Osteocyte (in vitro differentiated cells): ENCODE measurements at regions not wholly inside any gene's neighbourhood (a gene's known extent, or its start where the extent isn't known, plus 50 kb on each side); places are given as distances from the start of the nearest gene placed in this dataset.

Source experiments
- DNase-seq: peaks from one replicate; pipeline ENCODE4 v3.0.0; 2021; ENCODE audit warnings: mixed read lengths; ENCODE audit not compliant: unreplicated experiment; ENCODE audit errors: extremely low spot score
- H3K27ac Mint-ChIP-seq: one replicate; pipeline ENCODE4 v1.8.0; 2021; ENCODE audit warnings: mild to moderate bottlenecking, mixed read lengths; ENCODE audit not compliant: unreplicated experiment
- H3K27me3 Mint-ChIP-seq: one replicate; pipeline ENCODE4 v1.8.0; 2021; ENCODE audit warnings: mixed read lengths; ENCODE audit not compliant: unreplicated experiment
- H3K36me3 Mint-ChIP-seq: one replicate; pipeline ENCODE4 v1.8.0; 2021; ENCODE audit warnings: mixed read lengths; ENCODE audit not compliant: unreplicated experiment
- H3K4me1 Mint-ChIP-seq: one replicate; pipeline ENCODE4 v1.8.0; 2021; ENCODE audit warnings: mixed read lengths; ENCODE audit not compliant: unreplicated experiment
- H3K4me3 Mint-ChIP-seq: one replicate; pipeline ENCODE4 v1.8.0; 2021; ENCODE audit warnings: mild to moderate bottlenecking, moderate library complexity, mixed read lengths; ENCODE audit not compliant: unreplicated experiment
- H3K9me3 Mint-ChIP-seq: one replicate; pipeline ENCODE4 v1.8.0; 2021; ENCODE audit warnings: mixed read lengths; ENCODE audit not compliant: unreplicated experiment
- TF ChIP-seq, protein P1 (sequence below): fragments of 200-600 bp; sonication (generic); IDR thresholded peaks from 2 replicates; pipeline ENCODE4 v1.5.0; 2021; ENCODE audit warnings: antibody characterized with exemption, mild to moderate bottlenecking, moderate library complexity

DNA sequence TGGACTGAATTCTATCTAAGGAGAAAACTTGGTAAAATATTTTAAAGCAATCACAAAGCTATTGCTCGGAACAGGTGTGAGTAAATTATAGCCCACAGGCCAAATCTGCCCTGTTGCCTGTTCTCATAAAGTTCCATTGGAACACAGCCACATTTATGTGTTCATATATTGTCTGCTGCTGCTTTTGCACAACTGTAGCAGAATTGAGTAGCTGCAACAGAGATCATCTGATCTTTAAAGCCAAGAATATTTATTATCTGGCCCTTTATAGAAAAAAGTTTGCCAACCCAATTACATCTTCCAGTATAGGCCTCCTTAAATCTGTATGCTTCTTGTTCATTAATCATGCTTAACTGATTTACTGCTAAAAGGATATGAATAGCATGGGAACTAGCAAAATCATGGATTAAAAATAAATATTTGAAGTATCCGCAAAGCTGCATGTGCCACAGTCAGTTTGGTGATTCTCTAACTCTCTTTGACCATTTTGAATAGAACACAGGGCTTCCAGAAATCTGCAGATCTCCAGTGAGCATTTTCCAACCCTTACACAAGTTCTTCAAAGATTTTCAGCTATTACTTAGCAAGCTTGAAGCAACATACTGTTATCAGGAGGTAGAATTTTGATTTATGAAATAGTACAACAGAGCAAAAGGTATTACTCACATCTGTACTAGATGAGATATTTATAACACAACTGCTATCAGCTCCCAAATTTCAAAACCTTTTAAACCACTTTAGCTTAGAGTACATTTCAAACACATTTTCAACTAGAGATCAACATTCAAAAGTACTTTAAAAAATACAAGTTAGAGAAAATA is 312.6 kb upstream of the ID4 start:
- H3K4me1 Mint-ChIP-seq: no peaks in the 10 kb centered on the region
- H3K9me3 Mint-ChIP-seq: peaks cover 2% of the 10 kb centered on the region
- no peak for DNase-seq
- H3K27me3 Mint-ChIP-seq: no peaks in the 10 kb centered on the region
- no peak overlapping the region for H3K27ac Mint-ChIP-seq
- no peaks in the 10 kb centered on the region for H3K36me3 Mint-ChIP-seq
- TF ChIP-seq, protein P1, sequence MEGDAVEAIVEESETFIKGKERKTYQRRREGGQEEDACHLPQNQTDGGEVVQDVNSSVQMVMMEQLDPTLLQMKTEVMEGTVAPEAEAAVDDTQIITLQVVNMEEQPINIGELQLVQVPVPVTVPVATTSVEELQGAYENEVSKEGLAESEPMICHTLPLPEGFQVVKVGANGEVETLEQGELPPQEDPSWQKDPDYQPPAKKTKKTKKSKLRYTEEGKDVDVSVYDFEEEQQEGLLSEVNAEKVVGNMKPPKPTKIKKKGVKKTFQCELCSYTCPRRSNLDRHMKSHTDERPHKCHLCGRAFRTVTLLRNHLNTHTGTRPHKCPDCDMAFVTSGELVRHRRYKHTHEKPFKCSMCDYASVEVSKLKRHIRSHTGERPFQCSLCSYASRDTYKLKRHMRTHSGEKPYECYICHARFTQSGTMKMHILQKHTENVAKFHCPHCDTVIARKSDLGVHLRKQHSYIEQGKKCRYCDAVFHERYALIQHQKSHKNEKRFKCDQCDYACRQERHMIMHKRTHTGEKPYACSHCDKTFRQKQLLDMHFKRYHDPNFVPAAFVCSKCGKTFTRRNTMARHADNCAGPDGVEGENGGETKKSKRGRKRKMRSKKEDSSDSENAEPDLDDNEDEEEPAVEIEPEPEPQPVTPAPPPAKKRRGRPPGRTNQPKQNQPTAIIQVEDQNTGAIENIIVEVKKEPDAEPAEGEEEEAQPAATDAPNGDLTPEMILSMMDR: no peak
- no peak overlapping the region for H3K4me3 Mint-ChIP-seq

- H3K36me3 Mint-ChIP-seq: no peaks in the 10 kb centered on the region
- H3K9me3 Mint-ChIP-seq: no peaks in the 10 kb centered on the region
- no peaks in the 10 kb centered on the region for H3K4me1 Mint-ChIP-seq
- H3K27me3 Mint-ChIP-seq: no peaks in the 10 kb centered on the region
- H3K4me3 Mint-ChIP-seq: no peak overlapping the region
- DNase-seq: no peak
- H3K27ac Mint-ChIP-seq: no peak overlapping the region
- TF ChIP-seq, protein P1: no peak
Measured at GRCh38 chr6:19525673-19526072, 311.5 kb upstream of the ID4 start.

GRCh38 chr6:19530188-19530587 is 307.0 kb upstream of the ID4 start:
- no peaks in the 10 kb centered on the region for H3K27me3 Mint-ChIP-seq
- no peak overlapping the region for H3K27ac Mint-ChIP-seq
- no peaks in the 10 kb centered on the region for H3K4me1 Mint-ChIP-seq
- TF ChIP-seq, protein P1: no peak
- H3K4me3 Mint-ChIP-seq: no peak overlapping the region
- H3K36me3 Mint-ChIP-seq: no peaks in the 10 kb centered on the region
- H3K9me3 Mint-ChIP-seq: no peaks in the 10 kb centered on the region
- DNase-seq: no peak

GRCh38 chr6:19535351-19535750 is 301.8 kb upstream of the ID4 start:
- no peaks in the 10 kb centered on the region for H3K4me1 Mint-ChIP-seq
- DNase-seq: no peak
- TF ChIP-seq, protein P1: no peak
- H3K36me3 Mint-ChIP-seq: no peaks in the 10 kb centered on the region
- H3K9me3 Mint-ChIP-seq: no peaks in the 10 kb centered on the region
- H3K4me3 Mint-ChIP-seq: no peak overlapping the region
- H3K27ac Mint-ChIP-seq: no peak overlapping the region
- no peaks in the 10 kb centered on the region for H3K27me3 Mint-ChIP-seq

- Mint-ChIP-seq H3K27ac (no peak overlapping the region), H3K4me3 (no peak overlapping the region), H3K4me1 (no peaks in the 10 kb centered on the region), H3K36me3 (no peaks in the 10 kb centered on the region), H3K9me3 (no peaks in the 10 kb centered on the region), H3K27me3 (no peaks in the 10 kb centered on the region)
- TF ChIP-seq, protein P1: no peak
- DNase-seq: no peak
Measured at GRCh38 chr6:19536838-19537237, 300.3 kb upstream of the ID4 start.
